Chondrocyte (in vitro differentiated cells): ENCODE measurements at regions not wholly inside any gene's neighbourhood (a gene's known extent, or its start where the extent isn't known, plus 50 kb on each side); places are given as distances from the start of the nearest gene placed in this dataset.

Source experiments
- DNase-seq: peaks from one replicate; pipeline ENCODE4 v3.0.0; 2021; ENCODE audit warnings: mixed read lengths, low spot score
- H3K27ac Mint-ChIP-seq: one replicate; pipeline ENCODE4 v1.8.0; 2021; ENCODE audit warnings: mild to moderate bottlenecking, moderate library complexity, mixed read lengths; ENCODE audit not compliant: unreplicated experiment
- H3K27me3 Mint-ChIP-seq: 2 replicates; pipeline ENCODE4 v1.8.0; 2021; ENCODE audit warnings: low read depth, mixed read lengths
- H3K36me3 Mint-ChIP-seq: 2 replicates; pipeline ENCODE4 v1.8.0; 2021; ENCODE audit warnings: low read depth, mixed read lengths
- H3K4me1 Mint-ChIP-seq: 2 replicates; pipeline ENCODE4 v1.8.0; 2021; ENCODE audit warnings: low read depth, mild to moderate bottlenecking, mixed read lengths
- H3K4me3 Mint-ChIP-seq: one replicate; pipeline ENCODE4 v1.8.0; 2021; ENCODE audit warnings: mild to moderate bottlenecking, moderate library complexity, mixed read lengths; ENCODE audit not compliant: unreplicated experiment
- H3K9me3 Mint-ChIP-seq: 2 replicates; pipeline ENCODE4 v1.8.0; 2021; ENCODE audit warnings: low read depth, mixed read lengths
- TF ChIP-seq, protein P1 (sequence below): fragments of 200-600 bp; sonication (generic); IDR thresholded peaks from 2 replicates; pipeline ENCODE4 v1.5.0; 2021; ENCODE audit warnings: antibody characterized with exemption, mild to moderate bottlenecking, moderate library complexity

DNA sequence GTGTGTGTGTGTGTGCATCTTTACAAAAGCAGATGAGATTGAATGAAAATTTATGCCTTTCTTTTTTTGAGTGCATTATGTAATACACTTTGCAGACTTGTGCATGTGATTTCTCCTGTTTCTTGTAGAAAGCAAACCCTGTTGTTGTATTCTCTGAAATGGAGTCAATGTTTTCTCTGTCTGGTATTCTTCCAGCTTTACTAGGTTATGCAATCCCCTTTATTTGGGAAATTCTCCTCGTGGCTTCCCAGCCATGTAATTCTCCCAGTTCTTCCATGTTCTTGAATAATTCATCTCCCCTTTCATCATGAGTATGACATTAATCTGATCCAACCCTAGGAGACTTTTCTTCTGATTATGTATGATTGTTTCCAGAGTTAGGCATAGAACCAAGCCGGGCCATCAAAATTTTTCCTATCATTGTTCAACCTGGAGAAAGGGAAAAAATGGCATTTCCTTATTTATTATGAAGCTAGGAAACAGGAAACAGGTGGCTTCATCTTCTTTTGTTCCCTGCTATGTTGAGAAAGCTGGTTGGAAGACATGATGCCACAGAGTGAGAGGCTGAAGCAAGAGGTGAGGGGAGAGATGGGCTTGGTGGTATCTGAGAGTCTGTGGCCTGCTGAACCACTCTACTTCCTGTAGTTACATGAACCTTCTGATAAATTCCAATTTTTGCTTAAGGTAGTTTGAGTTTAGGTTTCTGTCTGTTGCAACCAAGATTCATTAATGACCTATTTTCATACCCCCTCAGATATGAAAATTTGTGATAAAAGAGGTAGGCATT is 68.8 kb downstream of the PRL start:
- TF ChIP-seq, protein P1, sequence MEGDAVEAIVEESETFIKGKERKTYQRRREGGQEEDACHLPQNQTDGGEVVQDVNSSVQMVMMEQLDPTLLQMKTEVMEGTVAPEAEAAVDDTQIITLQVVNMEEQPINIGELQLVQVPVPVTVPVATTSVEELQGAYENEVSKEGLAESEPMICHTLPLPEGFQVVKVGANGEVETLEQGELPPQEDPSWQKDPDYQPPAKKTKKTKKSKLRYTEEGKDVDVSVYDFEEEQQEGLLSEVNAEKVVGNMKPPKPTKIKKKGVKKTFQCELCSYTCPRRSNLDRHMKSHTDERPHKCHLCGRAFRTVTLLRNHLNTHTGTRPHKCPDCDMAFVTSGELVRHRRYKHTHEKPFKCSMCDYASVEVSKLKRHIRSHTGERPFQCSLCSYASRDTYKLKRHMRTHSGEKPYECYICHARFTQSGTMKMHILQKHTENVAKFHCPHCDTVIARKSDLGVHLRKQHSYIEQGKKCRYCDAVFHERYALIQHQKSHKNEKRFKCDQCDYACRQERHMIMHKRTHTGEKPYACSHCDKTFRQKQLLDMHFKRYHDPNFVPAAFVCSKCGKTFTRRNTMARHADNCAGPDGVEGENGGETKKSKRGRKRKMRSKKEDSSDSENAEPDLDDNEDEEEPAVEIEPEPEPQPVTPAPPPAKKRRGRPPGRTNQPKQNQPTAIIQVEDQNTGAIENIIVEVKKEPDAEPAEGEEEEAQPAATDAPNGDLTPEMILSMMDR: no peak
- no peak overlapping the region for H3K27ac Mint-ChIP-seq

DNA sequence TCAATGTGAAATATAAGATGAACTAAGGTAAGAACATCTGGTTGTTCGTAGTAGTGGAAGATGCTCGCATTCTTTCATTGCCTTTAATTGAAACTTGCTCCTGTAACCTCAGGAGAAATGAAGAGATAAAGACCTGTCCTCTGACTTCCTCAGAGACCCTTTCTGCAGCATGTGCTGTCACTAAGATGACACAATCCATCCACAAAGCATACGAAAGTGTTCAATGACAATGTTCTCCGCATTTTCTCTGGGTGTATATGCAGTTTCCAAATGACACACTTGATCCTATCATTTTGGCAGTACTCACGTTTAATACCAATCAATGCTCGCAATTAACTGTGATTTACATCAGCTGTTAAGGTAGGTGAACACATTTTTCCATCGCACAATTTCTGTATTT is 65.8 kb downstream of the PRL start:
- H3K4me1 Mint-ChIP-seq: peaks cover 19% of the 10 kb centered on the region
- H3K27me3 Mint-ChIP-seq: no peaks in the 10 kb centered on the region
- no peak overlapping the region for H3K4me3 Mint-ChIP-seq
- H3K36me3 Mint-ChIP-seq: peaks cover 1% of the 10 kb centered on the region
- TF ChIP-seq, protein P1: no peak
- DNase-seq: no peak
- peaks cover 5% of the 10 kb centered on the region for H3K9me3 Mint-ChIP-seq
- H3K27ac Mint-ChIP-seq: no peak overlapping the region

More for the DNA sequence above, 68.8 kb downstream of the PRL start:
- DNase-seq: no peak
- no peaks in the 10 kb centered on the region for H3K36me3 Mint-ChIP-seq
- no peak overlapping the region for H3K4me3 Mint-ChIP-seq
- H3K27me3 Mint-ChIP-seq: no peaks in the 10 kb centered on the region
- H3K9me3 Mint-ChIP-seq: no peaks in the 10 kb centered on the region
- H3K4me1 Mint-ChIP-seq: peaks cover 18% of the 10 kb centered on the region

DNA sequence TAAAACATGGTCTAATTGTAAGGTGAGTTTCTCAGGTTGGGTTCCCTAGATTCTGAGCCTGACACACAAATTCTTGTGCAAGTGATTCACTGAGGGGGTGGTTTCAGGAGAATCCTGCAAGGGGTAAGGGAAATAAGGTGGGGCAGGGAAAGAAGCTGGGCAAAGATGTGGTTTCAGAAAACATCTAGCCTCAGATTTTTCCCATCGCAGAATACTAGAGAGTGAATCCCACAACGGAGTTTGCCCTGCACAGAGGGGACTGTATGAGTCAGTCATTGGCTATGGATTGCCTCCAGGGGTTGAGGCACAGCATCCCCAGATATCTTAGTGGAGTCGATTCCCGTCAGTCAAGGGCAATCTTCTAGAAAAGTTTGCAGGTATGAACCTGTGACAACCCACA is 65.2 kb downstream of the PRL start:
- Mint-ChIP-seq H3K4me3 (no peak overlapping the region), H3K27ac (peak overlapping the region; percentile 57), H3K9me3 (peaks cover 5% of the 10 kb centered on the region), H3K27me3 (no peaks in the 10 kb centered on the region), H3K36me3 (peaks cover 1% of the 10 kb centered on the region), H3K4me1 (peaks cover 25% of the 10 kb centered on the region)
- TF ChIP-seq, protein P1: no peak
- no peak for DNase-seq

DNA sequence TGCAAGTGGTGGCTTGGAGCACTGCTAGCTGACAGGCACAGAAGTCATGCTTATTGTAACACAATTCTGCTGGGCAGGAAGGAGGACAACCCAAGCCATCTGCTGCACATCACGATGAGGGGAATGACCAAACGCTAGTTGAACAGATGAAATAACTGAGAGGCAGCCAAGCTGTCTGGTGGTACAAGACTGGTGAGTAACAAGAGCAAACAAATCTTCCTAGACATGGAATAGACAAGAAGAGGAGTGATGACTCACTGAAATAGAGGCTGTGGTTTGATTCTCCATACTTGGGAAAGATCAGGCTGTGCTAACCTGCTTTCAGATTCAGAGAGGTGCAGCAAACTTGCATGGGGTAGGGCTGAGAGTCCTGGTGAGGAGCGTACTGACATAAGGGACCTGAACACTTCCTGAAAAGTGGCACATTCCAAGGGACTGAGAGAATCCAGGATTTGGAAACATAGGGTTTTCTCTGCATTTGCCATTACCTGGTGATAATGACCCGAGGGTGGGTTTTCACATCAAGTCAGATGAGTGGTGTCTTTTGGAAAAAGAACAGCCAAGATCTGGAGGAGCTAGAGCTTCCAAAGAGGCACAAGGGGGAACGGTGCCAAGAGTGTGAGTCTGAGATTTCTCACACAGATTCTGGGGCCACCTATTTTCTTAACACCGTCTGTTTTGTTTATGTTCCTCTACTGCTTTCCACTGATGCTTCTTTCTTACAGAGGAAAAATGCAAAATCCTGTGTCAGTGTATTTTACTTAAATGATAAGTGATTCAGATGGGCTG is 60.0 kb downstream of the PRL start:
- peaks cover 1% of the 10 kb centered on the region for H3K36me3 Mint-ChIP-seq
- no peak overlapping the region for H3K4me3 Mint-ChIP-seq
- peak overlapping the region; percentile 90 for H3K27ac Mint-ChIP-seq
- no peaks in the 10 kb centered on the region for H3K27me3 Mint-ChIP-seq
- DNase-seq: no peak
- TF ChIP-seq, protein P1: no peak
- H3K4me1 Mint-ChIP-seq: peaks cover 48% of the 10 kb centered on the region
- peaks cover 11% of the 10 kb centered on the region for H3K9me3 Mint-ChIP-seq
